K562 (cell line): ENCODE measurements at regions not wholly inside any gene's neighbourhood (a gene's known extent, or its start where the extent isn't known, plus 50 kb on each side); places are given as distances from the start of the nearest gene placed in this dataset.

Source experiments
- ATAC-seq: fragments of 200-7000 bp; cut with Tn5 transposase; 3 replicates; pipeline ENCODE4 v1.9.1; 2020; ENCODE audit warnings: moderate library complexity
- BruUV-seq: library from RNA; stranded (reverse); fragments of 400-500 nt; replicated peaks from 2 replicates; lab custom pipeline; 2021; lab: Mats Ljungman, UMichigan
- CTCF ChIA-PET: fragments of 300-600 bp; formaldehyde crosslinking; extraction: SDS; loops from one replicate; lab custom pipeline; 2021; ENCODE audit warnings: low intra/inter-chr PET ratio; lab: Yijun Ruan, JAX
- POLR2A ChIA-PET: fragments of 300-600, 350-650 bp; sonication (Branson Sonifier 250); formaldehyde crosslinking; extraction: SDS; loops from one replicate; lab custom pipeline; 2021; ENCODE audit warnings: antibody characterized with exemption, inconsistent platforms; lab: Yijun Ruan, JAX
- DNase-seq, 4 experiments: peaks; one replicate each; pipeline versions ENCODE4 v3.0.0 to v3.0.0-alpha.2; 2011 to 2018; ENCODE audit warnings: low spot score in 3 of 4, mixed read lengths in 3 of 4; ENCODE audit errors: extremely low read depth in 1 of 4
- FAIRE-seq: peaks from 2 replicates; lab custom pipeline; 2011; peaks lifted over from hg19 to GRCh38; lab: Jason Lieb, UNC
- H2AFZ ChIP-seq: 2 replicates; pipeline ENCODE4 v1.6.0; 2011; ENCODE audit warnings: low read depth, low read length, control low read depth, inconsistent platforms
- H3K27ac ChIP-seq: fragments of 200-600 bp; 3 replicates; pipeline ENCODE4 v1.8.0; 2011; ENCODE audit warnings: low read depth, mild to moderate bottlenecking, control low read depth, inconsistent platforms, low read length, moderate library complexity, mixed read lengths; ENCODE audit errors: extremely low read depth
- H3K27me3 ChIP-seq, 2 experiments: fragments of 300-600 bp in 1 of 2; 2 replicates in 1 of 2; 3 replicates in 1 of 2; pipeline versions ENCODE4 v1.6.0 to v1.8.0; 2011; ENCODE audit warnings: inconsistent platforms in 2 of 2, low read length in 2 of 2, mild to moderate bottlenecking in 1 of 2, mixed read lengths in 1 of 2, moderate library complexity in 1 of 2; ENCODE audit not compliant: control insufficient read depth in 2 of 2, insufficient read depth in 2 of 2
- H3K36me3 ChIP-seq: fragments of 300-600 bp; 3 replicates; pipeline ENCODE4 v1.8.0; 2011; ENCODE audit warnings: mild to moderate bottlenecking, low read length, inconsistent platforms; ENCODE audit not compliant: control insufficient read depth, insufficient read depth
- H3K4me1 ChIP-seq, 2 experiments: fragments of 200-600 bp in 1 of 2; replicated peaks in 1 of 2; 2 replicates in 1 of 2; 3 replicates in 1 of 2; pipeline versions ENCODE4 v1.5.1 to v1.8.0; 2011; ENCODE audit warnings: inconsistent platforms in 2 of 2, low read length in 2 of 2, mild to moderate bottlenecking in 1 of 2, mixed read lengths in 1 of 2, moderate library complexity in 1 of 2; ENCODE audit not compliant: control insufficient read depth in 2 of 2, insufficient read depth in 2 of 2
- H3K4me2 ChIP-seq: 2 replicates; pipeline ENCODE4 v1.6.1; 2011; ENCODE audit warnings: low read length, control low read depth, inconsistent platforms, mixed read lengths; ENCODE audit not compliant: insufficient read depth
- H3K4me3 ChIP-seq: fragments of 200-600 bp; sonication (generic), shearing (Covaris generic); 2 replicates; pipeline ENCODE4 v1.5.1; 2016; ENCODE audit warnings: control low read depth, inconsistent platforms
- H3K79me2 ChIP-seq: fragments of 200-600 bp; 3 replicates; pipeline ENCODE4 v1.8.0; 2011; ENCODE audit warnings: low read length, inconsistent platforms; ENCODE audit not compliant: control insufficient read depth, insufficient read depth
- H3K9ac ChIP-seq, 2 experiments: 2 replicates each; pipeline versions ENCODE4 v1.6.0 to v1.6.1; 2011; ENCODE audit warnings: low read depth in 2 of 2, low read length in 2 of 2, control low read depth in 1 of 2, inconsistent platforms in 1 of 2, mild to moderate bottlenecking in 1 of 2, mixed read lengths in 1 of 2; ENCODE audit not compliant: insufficient read depth in 1 of 2
- H3K9me1 ChIP-seq: one replicate; pipeline ENCODE4 v1.6.0; 2011; ENCODE audit warnings: inconsistent platforms, mild to moderate bottlenecking, low read length, moderate library complexity; ENCODE audit not compliant: control insufficient read depth, insufficient read depth
- H3K9me3 ChIP-seq: replicated peaks from 2 replicates; pipeline ENCODE4 v1.5.1; 2011; ENCODE audit warnings: low read depth, low read length, inconsistent platforms; ENCODE audit not compliant: control insufficient read depth, insufficient read depth
- H4K20me1 ChIP-seq: replicated peaks from 2 replicates; pipeline ENCODE4 v1.6.1; 2011; ENCODE audit warnings: low read length, inconsistent platforms, mixed read lengths; ENCODE audit not compliant: control insufficient read depth, insufficient read depth
- CHD2 ChIP-seq: IDR thresholded peaks from 2 replicates; pipeline ENCODE4 v1.6.1; 2011; ENCODE audit warnings: low read depth, low read length
- CREBBP ChIP-seq: IDR thresholded peaks from one replicate; pipeline ENCODE4 v1.6.1; 2012; ENCODE audit warnings: low read depth, mild to moderate bottlenecking, control low read depth, inconsistent platforms, low read length
- FOXK2 ChIP-seq, 2 experiments: fragments of 450-650 bp; IDR thresholded peaks in 1 of 2; conservative IDR thresholded peaks in 1 of 2; 2 replicates each; pipeline ENCODE4 v1.6.1; 2016; ENCODE audit warnings: low read depth in 2 of 2, mild to moderate bottlenecking in 1 of 2
- GATA2 ChIP-seq: sonication (generic); formaldehyde crosslinking; IDR thresholded peaks from 2 replicates; pipeline ENCODE4 v1.4.0; 2020; ENCODE audit warnings: mild to moderate bottlenecking, missing genetic modification reagents
- HNRNPK ChIP-seq: fragments of 200-400 bp; formaldehyde crosslinking; IDR thresholded peaks from one replicate; pipeline ENCODE4 v1.6.1; 2018; ENCODE audit warnings: mild to moderate bottlenecking, low read depth, low read length; ENCODE audit not compliant: poor library complexity, severe bottlenecking
- MAZ ChIP-seq, 2 experiments: fragments of 450-650 bp in 1 of 2; sonication (generic) in 1 of 2; formaldehyde crosslinking; IDR thresholded peaks in 1 of 2; conservative IDR thresholded peaks in 1 of 2; 2 replicates each; pipeline versions ENCODE4 v1.4.0 to v1.5.0; 2020; ENCODE audit warnings: mild to moderate bottlenecking in 1 of 2, missing genetic modification reagents in 1 of 2
- PHF21A ChIP-seq: fragments of 450-650 bp; IDR thresholded peaks from 2 replicates; pipeline ENCODE4 v1.6.1; 2017; ENCODE audit warnings: low read depth, borderline replicate concordance
- PRPF4 ChIP-seq: fragments of 200-400 bp; formaldehyde crosslinking; IDR thresholded peaks from one replicate; pipeline ENCODE4 v1.6.1; 2017; ENCODE audit warnings: low read length, low read depth, mild to moderate bottlenecking; ENCODE audit not compliant: insufficient read depth, poor library complexity, severe bottlenecking
- WGBS: fragments of 100-300 bp; shearing (Covaris generic); methylation state at CpG from one replicate; pipeline ENCODE4 v1.1.6; 2016; ENCODE audit warnings: low coverage, mixed read lengths; ENCODE audit not compliant: insufficient coverage; ENCODE audit errors: missing lambda C conversion rate; 5-methylcytosine and 5-hydroxymethylcytosine counted together
- in situ Hi-C: fragments of 300-500 bp; cut with MboI; formaldehyde crosslinking; loops from 4 replicates; pipeline ENCODE4 v1.15.0; 2018; ENCODE audit warnings: inconsistent platforms, mixed read lengths
- intact Hi-C: fragments of 100-400 bp; cut with micrococcal nuclease; formaldehyde crosslinking; loops from 2 replicates; pipeline ENCODE4 v1.14.2; 2022
- TF ChIP-seq, protein P1 (sequence below): fragments of 450-650 bp; formaldehyde crosslinking; IDR thresholded peaks from 2 replicates; pipeline ENCODE4 v1.4.0; 2022; ENCODE audit warnings: missing genetic modification characterization

DNA sequence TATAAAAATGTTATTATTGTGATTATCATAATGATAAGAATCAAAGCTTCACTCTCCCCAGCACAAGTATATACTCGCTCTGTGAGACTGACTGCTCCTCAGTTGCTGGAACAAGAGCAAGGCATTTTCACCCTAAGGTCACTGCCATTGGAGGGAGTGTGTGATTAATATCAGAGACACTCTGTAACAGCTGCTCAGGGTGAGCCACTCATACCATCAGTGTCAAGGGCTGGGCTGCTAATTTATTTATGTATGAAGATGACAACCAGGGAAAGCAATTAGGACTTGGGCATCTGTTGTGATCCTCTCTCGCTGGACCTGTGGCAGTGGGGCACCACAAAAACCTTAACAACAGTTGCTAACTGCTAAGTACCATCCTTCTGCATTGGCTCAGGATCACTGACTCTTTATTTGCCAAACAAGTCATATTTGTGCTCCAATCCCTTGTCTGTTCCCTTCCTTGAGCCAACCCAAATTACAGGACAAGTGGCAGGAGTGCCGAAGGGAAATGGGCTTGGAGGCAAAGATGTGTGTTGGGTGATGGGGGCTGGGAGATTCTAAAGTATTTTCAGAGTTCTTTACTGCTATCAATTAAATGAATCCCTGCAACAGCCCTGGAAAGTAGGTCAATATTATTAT, 297.5 kb upstream of the STT3B start:
- in situ Hi-C loops = no loop called here
- no peaks in the 10 kb centered on the region for H3K4me1 ChIP-seq
- H3K27me3 ChIP-seq = no peaks in the 10 kb centered on the region; a peak in 1 of 5 replicates
- no peaks in the 10 kb centered on the region for H3K9me3 ChIP-seq
- FAIRE-seq = no peak
- DNase-seq = no peak
- no peaks in the 10 kb centered on the region for H3K9me1 ChIP-seq
- TF ChIP-seq HNRNPK (no peak), GATA2 (CRISPR knock-in tag) (no peak), MAZ (CRISPR knock-in tag; conservative IDR thresholded peaks at IDR 0.05 in 1 of 2, IDR thresholded peaks at IDR 0.05 in 1 of 2) (no peak), PRPF4 (no peak), FOXK2 (conservative IDR thresholded peaks at IDR 0.05 in 1 of 2, IDR thresholded peaks at IDR 0.05 in 1 of 2; ENCODE audit: low read depth in 2 of 2) (no peak), CHD2 (no peak), CREBBP (no peak), PHF21A (no peak)
- TF ChIP-seq, protein P1, sequence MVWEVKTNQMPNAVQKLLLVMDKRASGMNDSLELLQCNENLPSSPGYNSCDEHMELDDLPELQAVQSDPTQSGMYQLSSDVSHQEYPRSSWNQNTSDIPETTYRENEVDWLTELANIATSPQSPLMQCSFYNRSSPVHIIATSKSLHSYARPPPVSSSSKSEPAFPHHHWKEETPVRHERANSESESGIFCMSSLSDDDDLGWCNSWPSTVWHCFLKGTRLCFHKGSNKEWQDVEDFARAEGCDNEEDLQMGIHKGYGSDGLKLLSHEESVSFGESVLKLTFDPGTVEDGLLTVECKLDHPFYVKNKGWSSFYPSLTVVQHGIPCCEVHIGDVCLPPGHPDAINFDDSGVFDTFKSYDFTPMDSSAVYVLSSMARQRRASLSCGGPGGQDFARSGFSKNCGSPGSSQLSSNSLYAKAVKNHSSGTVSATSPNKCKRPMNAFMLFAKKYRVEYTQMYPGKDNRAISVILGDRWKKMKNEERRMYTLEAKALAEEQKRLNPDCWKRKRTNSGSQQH (CRISPR knock-in tag) = no peak
- TF ChIP-seq, all 486 proteins: peak for 0
- H3K4me2 ChIP-seq = no peak overlapping the region
- 1% methylated on average over 3 of the region's 3 CpGs for WGBS
- no peaks in the 10 kb centered on the region for H4K20me1 ChIP-seq
- H2AFZ ChIP-seq = no peak overlapping the region
- no peak overlapping the region for H3K4me3 ChIP-seq
- POLR2A ChIA-PET = interaction anchor here (1.2 kb wide), 1 partner anchor 8 kb away, joined by 4 read pairs; no protein-coding TSS in a partner anchor
- BruUV-seq = no TSS peak
- CTCF ChIA-PET = no interaction called here
- H3K27ac ChIP-seq = no peak overlapping the region
- ATAC-seq = no peak
- H3K9ac ChIP-seq = no peak overlapping the region
- no peaks in the 10 kb centered on the region for H3K36me3 ChIP-seq
- intact Hi-C loops = no loop called here
- H3K79me2 ChIP-seq = no peaks in the 10 kb centered on the region
